SK-N-SH treated with all-trans-retinoic acid at 6 μM for 48 hours (cell line): ENCODE measurements at regions not wholly inside any gene's neighbourhood (a gene's known extent, or its start where the extent isn't known, plus 50 kb on each side); places are given as distances from the start of the nearest gene placed in this dataset.

Experiments used
- ATAC-seq: fragments of 200-7000 bp; cut with Tn5 transposase; 3 replicates; pipeline ENCODE4 v1.9.1; 2020; ENCODE audit warnings: mild to moderate bottlenecking, moderate library complexity
- ARNTL ChIP-seq: fragments of 450-650 bp; formaldehyde crosslinking; IDR thresholded peaks from 2 replicates; pipeline ENCODE4 v1.5.0; 2020; ENCODE audit warnings: low read depth, mild to moderate bottlenecking, moderate library complexity, borderline replicate concordance
- BACH2 ChIP-seq: fragments of 250-450 bp; sonication (Bioruptor Pico); IDR thresholded peaks from 2 replicates; pipeline ENCODE4 v1.9.0; 2021; ENCODE audit warnings: mild to moderate bottlenecking, borderline replicate concordance
- CREB5 ChIP-seq: fragments of 250-450 bp; sonication (Bioruptor Pico); IDR thresholded peaks from 2 replicates; pipeline ENCODE4 v1.5.1; 2020; ENCODE audit warnings: low read depth, mild to moderate bottlenecking, moderate library complexity
- CSDC2 ChIP-seq: fragments of 250-450 bp; sonication (Bioruptor Pico); IDR thresholded peaks from 2 replicates; pipeline ENCODE4 v1.5.0; 2020; ENCODE audit warnings: mild to moderate bottlenecking, moderate library complexity
- ESRRG ChIP-seq: fragments of 250-450 bp; sonication (Bioruptor Pico); IDR thresholded peaks from 2 replicates; pipeline ENCODE4 v1.6.1; 2021; ENCODE audit warnings: mild to moderate bottlenecking
- GLIS3 ChIP-seq: fragments of 250-450 bp; sonication (Bioruptor Pico); IDR thresholded peaks from 2 replicates; pipeline ENCODE4 v1.5.0; 2020; ENCODE audit warnings: mild to moderate bottlenecking, moderate library complexity
- ISL1 ChIP-seq: fragments of 250-450 bp; sonication (Bioruptor Pico); IDR thresholded peaks from 2 replicates; pipeline ENCODE4 v2.1.2; 2022; ENCODE audit warnings: mild to moderate bottlenecking, moderate library complexity
- OSR1 ChIP-seq: fragments of 250-450 bp; sonication (Bioruptor Pico); IDR thresholded peaks from 2 replicates; pipeline ENCODE4 v1.8.0; 2022; ENCODE audit warnings: moderate library complexity, mild to moderate bottlenecking, inconsistent platforms
- PATZ1 ChIP-seq: fragments of 250-450 bp; sonication (Bioruptor Pico); IDR thresholded peaks from 2 replicates; pipeline ENCODE4 v1.8.0; 2020; ENCODE audit warnings: mild to moderate bottlenecking, moderate library complexity, borderline replicate concordance
- POU6F1 ChIP-seq: fragments of 250-450 bp; sonication (Bioruptor Pico); IDR thresholded peaks from 2 replicates; pipeline ENCODE4 v1.8.0; 2021; ENCODE audit warnings: low read depth, mild to moderate bottlenecking, moderate library complexity, borderline replicate concordance
- PPARA ChIP-seq: fragments of 250-450 bp; sonication (Bioruptor Pico); IDR thresholded peaks from 2 replicates; pipeline ENCODE4 v1.5.0; 2020; ENCODE audit warnings: mild to moderate bottlenecking, borderline replicate concordance
- RARB ChIP-seq: fragments of 250-450 bp; sonication (Bioruptor Pico); IDR thresholded peaks from 2 replicates; pipeline ENCODE4 v1.8.0; 2021; ENCODE audit warnings: mild to moderate bottlenecking, moderate library complexity
- TCF4 ChIP-seq: fragments of 250-450 bp; sonication (Bioruptor Pico); IDR thresholded peaks from 2 replicates; pipeline ENCODE4 v1.8.0; 2021; ENCODE audit warnings: mild to moderate bottlenecking, moderate library complexity, borderline replicate concordance
- TOX ChIP-seq: fragments of 250-450 bp; sonication (Bioruptor Pico); IDR thresholded peaks from 2 replicates; pipeline ENCODE4 v1.8.0; 2021; ENCODE audit warnings: mild to moderate bottlenecking, moderate library complexity, borderline replicate concordance
- TSHZ2 ChIP-seq: fragments of 250-450 bp; sonication (Bioruptor Pico); IDR thresholded peaks from 2 replicates; pipeline ENCODE4 v1.5.0; 2020; ENCODE audit warnings: mild to moderate bottlenecking, moderate library complexity
- ZC3H10 ChIP-seq: fragments of 250-450 bp; sonication (Bioruptor Pico); IDR thresholded peaks from 2 replicates; pipeline ENCODE4 v1.5.1; 2021; ENCODE audit warnings: mild to moderate bottlenecking, moderate library complexity
- ZFP3 ChIP-seq: fragments of 250-450 bp; sonication (Bioruptor Pico); IDR thresholded peaks from 2 replicates; pipeline ENCODE4 v1.5.0; 2020; ENCODE audit warnings: mild to moderate bottlenecking, moderate library complexity
- ZFP30 ChIP-seq: fragments of 450-650 bp; formaldehyde crosslinking; IDR thresholded peaks from 2 replicates; pipeline ENCODE4 v1.5.0; 2022; ENCODE audit warnings: mild to moderate bottlenecking, moderate library complexity
- ZNF565 ChIP-seq: fragments of 450-650 bp; formaldehyde crosslinking; conservative IDR thresholded peaks from 2 replicates; pipeline ENCODE4 v1.5.0; 2020; ENCODE audit warnings: low read depth, mild to moderate bottlenecking, moderate library complexity
- ZNF8 ChIP-seq: fragments of 450-650 bp; formaldehyde crosslinking; IDR thresholded peaks from 2 replicates; pipeline ENCODE4 v1.5.0; 2020; ENCODE audit warnings: mild to moderate bottlenecking, moderate library complexity

- no peak for ATAC-seq
- TF ChIP-seq PPARA (CRISPR knock-in tag) = no peak
- TF ChIP-seq POU6F1 (CRISPR knock-in tag) = no peak
- no peak for TF ChIP-seq ZNF8 (CRISPR knock-in tag)
- no peak for TF ChIP-seq GLIS3 (CRISPR knock-in tag)
- no peak for TF ChIP-seq ISL1 (CRISPR knock-in tag)
- no peak for TF ChIP-seq ZC3H10
- no peak for TF ChIP-seq TCF4 (CRISPR knock-in tag)
- TF ChIP-seq BACH2 = no peak
- no peak for TF ChIP-seq ARNTL (CRISPR knock-in tag)
- TF ChIP-seq CREB5 (CRISPR knock-in tag) = no peak
- no peak for TF ChIP-seq PATZ1 (CRISPR knock-in tag)
- TF ChIP-seq ZNF565 (CRISPR knock-in tag) = no peak
- TF ChIP-seq TOX (CRISPR knock-in tag) = no peak
- no peak for TF ChIP-seq ZFP3 (CRISPR knock-in tag)
- TF ChIP-seq OSR1 (CRISPR knock-in tag) = no peak
- TF ChIP-seq TSHZ2 (CRISPR knock-in tag) = no peak
- TF ChIP-seq ZFP30 (CRISPR knock-in tag) = no peak
Observed at GRCh38 chr7:139159900-139160675, 50.6 kb upstream of the ZC3HAV1 start.

GRCh38 chr7:139168479-139168878, 59.0 kb upstream of the ZC3HAV1 start:
- TF ChIP-seq ZNF565 (CRISPR knock-in tag) (no peak), BACH2 (no peak), ZFP30 (CRISPR knock-in tag) (no peak), TSHZ2 (CRISPR knock-in tag) (no peak), PPARA (CRISPR knock-in tag) (no peak), TCF4 (CRISPR knock-in tag) (no peak)
- ATAC-seq = no peak

GRCh38 chr7:139169816-139170215, 60.3 kb upstream of the ZC3HAV1 start:
- no peak for TF ChIP-seq GLIS3 (CRISPR knock-in tag)
- no peak for TF ChIP-seq ESRRG (CRISPR knock-in tag)
- TF ChIP-seq CREB5 (CRISPR knock-in tag) = no peak
- no peak for TF ChIP-seq CSDC2 (CRISPR knock-in tag)
- no peak for TF ChIP-seq ZNF8 (CRISPR knock-in tag)
- TF ChIP-seq TOX (CRISPR knock-in tag) = no peak
- TF ChIP-seq RARB (CRISPR knock-in tag) = no peak
- no peak for TF ChIP-seq ISL1 (CRISPR knock-in tag)
- no peak for ATAC-seq
